Stimulated activated naive CD4-positive, alpha-beta T cell (primary cell): ENCODE measurements at regions not wholly inside any gene's neighbourhood (a gene's known extent, or its start where the extent isn't known, plus 50 kb on each side); places are given as distances from the start of the nearest gene placed in this dataset.
A peak's percentile ranks its signal among the peaks of the same experiment; 100 is the strongest.

Experiments used
- DNase-seq, 6 experiments: peaks; one replicate each; lab custom pipeline; 2025; lab: John Stamatoyannopoulos, UW

DNA sequence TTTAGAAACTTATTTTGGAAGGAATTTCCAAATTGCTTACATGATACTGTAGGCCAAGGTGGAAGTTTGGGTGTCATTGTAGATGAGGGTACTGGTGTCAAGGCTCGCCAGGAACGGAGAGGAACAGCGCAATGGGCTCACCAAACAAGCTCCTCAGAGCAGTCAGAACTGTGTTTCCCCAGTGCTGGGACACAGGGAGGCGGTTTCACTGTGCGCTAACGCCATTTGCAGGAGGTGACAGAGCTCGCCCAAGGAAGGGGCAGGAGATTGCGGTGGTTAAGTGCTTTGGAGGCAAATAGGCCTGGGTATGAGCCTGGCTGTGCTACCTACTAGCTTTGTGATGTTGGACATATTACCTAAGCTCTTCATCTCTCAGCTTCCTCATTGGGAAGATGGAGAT lies 57.3 kb downstream of the HHEX start:
- DNase-seq: no peak

DNA sequence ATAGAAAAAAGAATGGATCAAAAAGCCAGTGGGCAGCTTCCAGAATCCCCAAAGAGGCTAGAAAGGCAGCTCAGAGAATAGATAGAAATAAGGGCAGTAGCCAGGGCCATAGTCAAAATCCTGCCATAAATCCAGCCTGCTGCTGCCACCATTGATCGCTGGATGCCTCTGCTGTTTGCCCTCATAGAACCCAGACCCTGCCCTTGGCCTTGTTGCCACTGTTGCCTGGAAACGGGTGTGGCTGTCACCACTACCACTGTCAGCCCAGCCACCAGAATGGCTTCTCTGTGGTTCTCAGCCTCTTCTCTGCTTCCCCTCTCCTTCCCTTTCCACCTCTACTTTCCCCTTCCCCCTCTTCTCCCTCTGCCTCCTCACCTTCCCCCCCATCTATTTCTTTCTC lies 57.8 kb downstream of the HHEX start:
- DNase-seq: peak in 1 of 6 experiments; percentile 5

DNA sequence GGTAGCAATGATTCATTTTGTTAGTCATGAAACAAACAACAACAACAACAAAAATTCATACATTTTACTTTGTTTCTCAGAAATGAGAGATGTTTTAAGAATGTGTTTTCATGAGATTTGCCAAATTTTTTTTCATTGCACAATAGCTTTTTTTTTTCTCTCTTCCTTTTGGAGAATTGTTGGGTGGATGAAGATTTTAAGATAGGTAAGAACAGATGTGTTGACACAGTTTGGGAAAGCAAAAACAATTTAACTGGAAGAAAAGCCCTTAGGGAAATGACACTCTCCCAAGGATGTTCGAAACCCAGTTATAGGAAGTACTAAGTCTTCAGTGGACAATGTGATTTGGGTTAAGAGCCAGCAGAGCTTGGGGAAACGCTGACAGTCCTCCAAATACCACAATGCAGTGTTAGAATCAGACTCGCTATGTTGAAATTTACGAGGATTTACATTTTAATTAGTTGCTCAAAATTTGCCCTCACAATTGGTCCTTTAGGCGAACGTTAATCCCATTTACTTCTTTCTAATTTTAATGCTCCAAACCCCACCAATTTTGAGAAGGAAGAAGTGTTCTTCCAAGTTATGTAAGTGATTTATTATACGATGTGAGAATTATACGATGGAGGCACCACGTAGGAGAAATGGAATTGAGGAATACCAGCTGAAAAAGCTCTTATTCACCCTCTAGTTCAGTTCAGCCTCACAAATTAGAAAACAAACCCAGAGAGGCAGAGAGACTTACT lies 61.2 kb downstream of the HHEX start:
- no peak for DNase-seq

DNA sequence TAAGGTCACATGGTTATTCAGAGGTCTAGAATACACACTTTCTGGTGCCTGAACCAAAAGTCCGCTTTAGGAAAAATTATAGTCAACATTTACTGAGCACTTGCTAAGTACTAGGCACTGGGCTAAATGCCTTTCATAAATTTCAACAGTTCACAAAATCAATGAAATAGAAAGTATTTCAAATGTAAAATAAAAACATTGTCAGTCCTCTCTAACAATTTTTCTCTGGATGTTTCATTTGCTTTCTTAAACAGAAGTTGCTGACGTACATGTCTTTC lies 61.7 kb downstream of the HHEX start:
- DNase-seq: no peak

DNA sequence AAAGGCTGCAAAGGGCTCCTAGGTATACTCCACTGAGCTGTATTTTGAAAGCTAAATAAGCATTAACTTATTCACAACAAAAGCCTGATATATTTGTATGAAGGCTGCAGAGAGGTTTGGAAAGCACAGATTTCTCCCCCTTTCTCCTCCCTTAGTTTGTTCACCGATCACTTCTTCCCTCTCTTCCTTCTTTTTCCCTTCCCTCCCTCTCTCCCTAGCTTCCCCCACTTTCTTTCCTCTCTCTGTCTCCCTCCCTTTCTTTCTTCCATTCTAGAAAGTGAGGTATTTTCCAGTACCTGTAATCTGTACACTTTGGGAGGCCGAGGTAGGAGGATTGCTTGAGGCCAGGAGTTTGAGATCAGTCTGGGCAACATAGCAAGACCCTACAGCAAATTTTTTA lies 62.1 kb downstream of the HHEX start:
- no peak for DNase-seq

DNA sequence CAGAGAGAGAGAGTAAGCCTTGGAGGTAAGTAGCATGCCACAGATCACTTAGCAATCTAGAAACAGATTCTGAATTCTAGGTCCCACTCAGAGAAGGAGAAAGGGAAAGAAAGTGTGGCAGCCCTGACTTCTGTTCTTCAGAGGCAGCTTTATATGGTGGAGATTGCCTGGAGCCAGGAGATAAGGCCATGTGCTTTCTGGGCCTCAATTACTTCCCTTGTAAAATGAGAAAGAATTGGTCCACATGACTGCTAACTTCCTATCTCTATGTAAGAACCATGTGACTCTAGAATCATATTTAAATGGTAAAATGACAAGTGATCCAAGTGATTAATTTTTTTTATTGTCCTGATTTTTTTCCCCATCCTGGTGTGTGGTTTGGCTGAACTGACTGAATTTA lies 64.1 kb downstream of the HHEX start:
- DNase-seq: no peak

DNA sequence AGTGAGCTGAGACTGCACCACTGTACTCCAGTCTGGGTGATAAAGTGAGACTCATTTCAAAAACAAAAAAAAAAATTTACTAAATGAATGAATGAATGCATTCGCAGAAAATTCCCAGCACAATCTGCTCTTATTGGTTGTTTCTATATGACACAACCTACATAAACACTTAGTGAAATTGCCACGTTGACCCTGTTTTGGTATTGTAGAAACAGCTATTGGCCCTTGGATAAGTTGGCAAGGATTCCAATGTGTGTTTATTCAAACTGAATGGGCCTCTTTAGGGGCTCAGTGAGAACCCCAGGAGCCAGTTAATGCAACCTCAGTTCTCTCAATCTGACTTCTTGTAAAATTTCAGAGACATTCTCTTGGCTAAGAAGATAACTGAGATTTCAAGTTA lies 66.0 kb downstream of the HHEX start:
- no peak for DNase-seq

DNA sequence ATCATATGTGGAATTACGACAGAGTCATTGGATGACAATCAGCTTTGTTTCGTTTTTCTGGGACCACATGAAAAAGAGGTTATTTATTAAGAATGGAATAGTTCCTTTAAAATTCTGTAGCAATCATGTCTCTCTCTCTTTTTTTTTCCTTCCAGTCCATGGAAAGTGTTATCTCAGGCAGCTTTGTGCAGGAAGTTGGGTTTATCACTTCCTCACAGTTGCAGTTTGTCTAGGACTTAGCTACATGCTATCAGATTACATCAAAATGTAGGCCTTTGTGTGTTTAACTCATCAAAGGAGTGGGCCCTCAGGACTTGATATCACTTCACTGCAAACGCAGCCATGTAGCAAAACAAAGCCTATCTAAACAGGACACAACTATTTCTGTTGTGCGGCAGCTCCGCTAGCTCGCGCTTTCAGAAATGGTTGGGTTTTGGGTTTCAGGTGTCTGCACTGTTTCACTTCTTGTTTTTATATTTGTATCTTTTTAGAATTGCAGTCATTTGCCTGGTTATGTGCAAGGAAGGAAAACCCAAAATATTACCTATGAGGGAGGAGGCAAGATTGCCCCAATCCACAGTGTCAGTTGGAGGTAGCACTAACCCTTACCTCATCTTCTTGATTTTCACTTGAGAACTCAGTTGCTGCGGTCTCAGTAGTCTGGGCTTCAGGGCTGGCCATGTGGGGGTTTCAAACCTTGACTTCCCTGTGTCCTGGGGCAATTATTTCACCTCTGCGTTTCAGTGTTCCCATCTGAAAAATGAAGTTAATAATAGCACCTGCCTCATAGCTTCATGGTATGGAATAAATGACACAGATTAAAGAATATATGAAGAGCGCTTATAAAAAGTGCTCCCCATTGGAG lies 66.7 kb downstream of the HHEX start:
- DNase-seq: peak in 1 of 6 experiments; percentile 2

DNA sequence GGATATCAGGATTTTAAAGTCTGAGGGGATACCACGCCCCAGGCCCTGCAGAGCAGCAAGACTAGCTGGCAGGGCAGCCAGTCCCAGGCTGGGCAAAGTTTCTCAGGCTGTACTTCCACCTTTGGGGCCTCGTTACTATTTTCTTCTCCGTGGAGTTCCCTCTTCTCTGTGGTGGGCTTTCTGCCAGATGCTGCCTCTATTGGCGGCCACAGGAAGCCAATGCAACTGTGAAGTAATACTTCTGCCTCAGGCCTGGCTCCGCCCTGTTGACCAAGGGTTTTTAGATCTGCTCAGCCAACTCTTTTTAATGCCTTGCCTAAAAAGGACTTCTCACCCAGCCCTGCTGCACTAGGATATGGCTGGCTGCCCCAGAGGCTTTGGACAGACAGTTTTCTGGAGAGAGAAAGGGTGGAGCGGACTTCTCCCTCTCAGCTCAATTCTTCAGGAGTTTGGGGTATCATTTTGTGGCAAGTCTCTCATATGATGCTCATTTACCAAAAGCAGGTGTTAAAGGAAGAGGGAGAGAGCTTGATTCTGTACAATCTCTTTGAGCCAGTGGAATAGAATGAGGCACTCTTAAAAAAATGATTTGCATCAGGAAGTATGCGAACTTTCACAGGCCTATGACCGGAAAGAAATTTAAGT lies 67.4 kb downstream of the HHEX start:
- DNase-seq: no peak

DNA sequence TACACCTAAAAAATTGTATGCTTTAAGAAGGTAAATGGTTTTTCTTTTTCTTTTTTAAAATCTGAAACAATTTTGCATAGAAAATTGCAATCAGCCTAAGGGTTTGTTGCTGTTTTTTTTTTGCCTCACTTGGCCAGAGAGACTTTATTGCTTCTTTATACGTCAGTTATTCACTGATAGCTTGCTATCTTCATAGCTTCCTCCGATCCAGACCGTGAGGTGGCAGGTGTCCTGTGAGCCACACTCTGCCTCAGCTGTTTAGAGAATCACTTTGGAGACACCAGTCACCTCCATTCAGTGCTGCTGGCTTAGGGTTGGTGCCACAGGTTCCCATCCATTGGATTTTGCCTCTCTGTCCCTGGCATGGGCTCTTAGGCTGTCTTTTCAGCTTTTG lies 68.0 kb downstream of the HHEX start:
- DNase-seq: no peak

DNA sequence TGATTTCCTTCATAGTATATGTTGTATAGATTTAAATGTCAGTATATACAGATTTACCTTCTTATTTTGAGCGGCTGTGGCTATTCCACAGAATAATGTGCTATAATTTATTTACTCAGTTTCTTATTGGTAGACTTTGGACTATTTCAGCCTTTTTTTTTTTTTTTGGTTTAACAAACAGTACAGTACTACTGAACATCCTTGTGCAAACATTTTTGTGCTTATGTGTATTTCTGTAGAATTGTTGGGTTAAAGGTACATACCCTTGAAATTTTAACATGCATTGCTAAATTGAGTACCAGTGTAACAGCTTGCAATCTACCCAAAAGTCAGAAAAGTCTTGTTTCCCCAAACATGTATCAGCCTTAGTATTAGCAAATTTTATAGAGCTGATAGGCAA lies 68.8 kb downstream of the HHEX start:
- DNase-seq: no peak

DNA sequence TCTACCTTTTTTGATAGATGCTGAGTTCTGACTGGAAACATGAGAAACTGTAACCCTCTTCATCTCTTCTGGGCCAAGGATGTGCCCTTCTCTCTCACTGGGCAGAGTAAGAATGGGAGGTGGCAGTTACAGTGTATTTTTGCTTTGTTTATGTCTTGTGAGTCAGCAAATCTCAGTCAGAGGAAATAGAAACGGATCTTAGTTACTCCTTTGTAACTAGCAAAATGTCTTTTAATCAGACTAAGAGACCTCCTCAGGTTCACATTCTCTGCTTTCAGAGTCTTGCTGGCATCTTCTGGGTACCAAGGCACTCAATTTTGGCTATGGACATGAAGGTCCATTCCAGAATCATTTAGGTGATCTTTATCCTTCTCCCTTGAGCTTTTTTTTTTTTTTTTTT lies 70.9 kb downstream of the HHEX start:
- DNase-seq: no peak

DNA sequence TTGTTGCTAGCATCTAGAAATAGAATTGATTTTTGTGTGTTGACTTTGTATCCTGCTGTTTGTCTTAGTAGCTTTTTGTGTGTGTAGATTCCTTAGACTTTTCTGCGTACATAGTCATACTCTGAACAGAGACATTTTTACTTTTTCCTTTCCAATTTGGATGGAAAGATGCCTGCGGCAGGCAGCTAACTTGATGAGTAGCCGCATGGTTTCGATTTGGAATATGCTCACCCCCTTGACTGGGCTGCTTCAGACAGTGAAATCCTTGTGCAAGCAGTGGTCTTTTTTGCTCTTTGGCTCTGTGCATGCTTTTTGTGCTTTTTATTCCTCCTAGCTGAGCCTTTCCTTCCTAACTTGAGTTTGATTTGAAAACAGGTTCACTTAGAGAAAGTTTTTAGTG lies 71.8 kb downstream of the HHEX start:
- no peak for DNase-seq

DNA sequence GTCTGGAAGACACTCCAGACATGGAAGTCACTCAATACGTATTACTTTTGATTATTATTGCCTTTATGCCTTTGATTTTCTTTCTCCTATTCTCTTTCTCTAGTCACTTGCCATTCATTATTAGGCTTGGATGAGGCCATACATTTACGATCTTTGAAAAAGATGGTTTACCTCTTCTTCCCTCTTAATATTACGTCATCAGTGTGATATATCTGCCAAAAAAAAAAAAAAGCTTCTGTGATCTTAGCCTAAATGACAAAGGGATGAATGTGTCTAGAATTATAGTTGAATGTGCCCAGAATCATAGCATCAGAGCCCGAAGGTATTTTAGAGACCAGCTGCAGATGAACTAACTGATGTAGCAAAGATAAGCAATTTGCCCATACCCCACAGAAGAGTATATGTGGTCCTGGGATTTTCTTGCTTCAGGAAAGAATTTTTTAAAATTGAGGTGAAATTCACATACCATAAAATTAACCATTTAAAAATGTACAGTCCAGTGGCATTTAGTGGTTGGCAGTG lies 73.9 kb downstream of the HHEX start:
- no peak for DNase-seq

DNA sequence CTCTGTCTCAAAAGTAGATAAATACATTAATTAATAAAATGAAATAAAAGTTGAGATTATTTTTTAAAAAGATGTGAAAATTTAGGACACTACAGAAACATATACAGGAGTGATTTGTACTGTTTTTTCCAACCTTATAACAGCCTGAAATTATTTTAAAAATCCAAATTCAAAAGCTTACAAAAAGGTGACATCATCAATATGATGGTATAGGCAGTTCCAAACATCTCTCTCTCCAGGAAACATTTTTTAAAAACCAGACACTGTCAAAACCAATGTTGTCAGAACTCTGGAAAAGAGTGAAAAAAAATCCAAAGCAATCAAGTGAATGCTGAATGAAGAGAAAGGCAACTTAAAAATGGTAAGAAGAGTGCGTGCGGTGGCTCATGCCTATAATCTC lies 76.7 kb downstream of the HHEX start:
- DNase-seq: no peak

DNA sequence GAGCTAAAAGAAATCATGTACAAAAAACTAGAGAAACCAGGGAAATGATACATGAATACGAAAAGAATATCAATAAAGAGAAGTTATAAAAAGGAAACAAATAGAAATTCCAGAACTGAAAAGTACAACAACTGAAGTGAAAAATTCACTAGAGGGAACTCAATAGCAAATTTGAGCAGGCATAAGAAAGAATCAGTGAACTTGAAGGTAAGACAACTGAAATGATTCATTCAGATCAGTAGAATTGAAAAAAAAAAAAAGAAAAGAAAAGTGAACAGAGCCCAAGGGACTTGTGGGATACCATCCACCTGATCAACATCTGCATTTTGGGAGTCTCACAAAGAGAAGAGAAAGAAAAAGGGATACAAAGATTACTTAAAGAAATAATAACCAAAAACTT lies 78.3 kb downstream of the HHEX start:
- DNase-seq: no peak

DNA sequence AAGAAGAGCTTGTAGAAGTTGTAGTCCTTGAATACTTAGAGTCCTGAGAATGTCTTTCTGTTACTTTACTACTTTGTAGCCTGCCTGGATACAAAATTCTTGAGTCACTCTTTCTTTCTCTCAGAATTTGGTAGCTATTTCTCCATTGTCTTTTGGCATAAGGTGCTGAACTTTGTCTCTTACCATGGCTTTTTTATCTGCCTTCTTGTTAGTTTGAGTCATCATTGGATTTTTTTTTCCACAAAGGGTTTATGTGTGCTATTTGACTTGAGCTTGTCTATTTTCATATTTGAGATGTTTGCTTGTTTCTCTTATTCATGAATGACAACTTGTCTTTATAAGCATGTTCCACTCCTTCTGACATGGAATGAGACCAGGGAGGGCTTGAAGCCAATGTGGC lies 74.5 kb upstream of the EXOC6 start:
- no peak for DNase-seq

DNA sequence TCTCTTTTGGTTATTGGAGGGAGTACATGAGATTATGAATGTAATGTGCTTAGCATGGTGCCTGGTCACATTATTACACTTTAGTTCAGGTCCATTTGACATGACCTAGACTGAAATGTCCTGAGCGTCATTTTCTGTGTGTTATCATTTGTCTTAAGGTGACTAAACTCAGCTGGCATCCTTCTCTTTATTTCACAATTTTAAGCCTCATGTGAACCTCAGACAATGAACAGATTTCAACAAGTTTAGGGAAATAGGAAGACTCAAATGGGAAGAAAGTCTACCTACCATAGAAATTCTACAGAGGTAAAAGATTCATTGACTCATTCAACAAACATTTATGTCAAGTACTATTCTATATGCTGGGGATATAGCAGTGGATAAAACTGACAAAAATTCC lies 70.2 kb upstream of the EXOC6 start:
- DNase-seq: no peak

DNA sequence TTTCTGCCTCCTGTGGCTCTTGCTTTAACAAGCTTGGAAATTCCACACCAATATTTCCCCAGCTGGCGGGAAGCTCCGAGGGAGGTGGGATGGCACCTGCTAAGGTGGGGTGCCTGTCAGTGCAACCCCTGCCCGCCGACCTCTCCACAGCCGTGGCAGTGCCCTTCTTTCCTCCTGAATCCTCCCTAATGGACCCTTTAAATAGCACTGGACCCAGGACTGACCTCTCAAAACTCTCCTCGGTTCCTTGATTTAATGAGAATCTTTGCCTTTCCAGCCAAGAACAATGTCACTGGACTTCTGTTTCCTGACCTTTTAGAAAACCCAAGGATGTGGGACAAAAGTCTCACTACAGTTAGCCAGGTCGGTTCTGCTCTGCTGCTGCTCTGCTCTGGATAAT lies 63.2 kb upstream of the EXOC6 start:
- DNase-seq: no peak

DNA sequence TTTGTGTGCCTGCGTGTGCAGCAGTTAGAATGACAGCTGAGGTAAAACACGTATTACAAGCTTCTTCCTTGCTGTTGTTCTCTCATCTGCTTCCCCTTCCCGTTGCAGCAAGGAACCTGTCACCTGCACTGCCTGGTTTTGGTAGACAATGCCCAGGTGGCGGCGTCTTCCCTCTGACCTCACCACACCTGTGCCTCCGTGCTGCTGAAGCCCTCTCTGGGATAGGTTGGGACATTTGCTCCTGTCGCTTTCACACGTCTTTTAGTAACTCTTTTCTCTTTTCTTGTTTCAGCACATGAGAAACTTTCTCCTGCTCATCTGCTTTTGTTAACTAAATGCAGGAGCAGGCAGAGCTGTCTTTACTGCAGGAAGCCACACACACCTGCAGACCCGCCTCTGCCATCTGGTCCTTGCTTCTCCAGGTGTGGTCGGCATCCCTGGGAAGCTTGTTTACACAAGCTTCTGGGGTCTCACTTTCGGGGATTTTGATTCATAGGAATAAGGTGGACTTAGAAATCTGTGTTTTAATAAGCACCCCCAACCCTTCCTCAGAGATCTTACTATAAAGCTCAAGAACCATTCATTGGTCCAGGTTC lies 60.7 kb upstream of the EXOC6 start:
- DNase-seq: no peak

DNA sequence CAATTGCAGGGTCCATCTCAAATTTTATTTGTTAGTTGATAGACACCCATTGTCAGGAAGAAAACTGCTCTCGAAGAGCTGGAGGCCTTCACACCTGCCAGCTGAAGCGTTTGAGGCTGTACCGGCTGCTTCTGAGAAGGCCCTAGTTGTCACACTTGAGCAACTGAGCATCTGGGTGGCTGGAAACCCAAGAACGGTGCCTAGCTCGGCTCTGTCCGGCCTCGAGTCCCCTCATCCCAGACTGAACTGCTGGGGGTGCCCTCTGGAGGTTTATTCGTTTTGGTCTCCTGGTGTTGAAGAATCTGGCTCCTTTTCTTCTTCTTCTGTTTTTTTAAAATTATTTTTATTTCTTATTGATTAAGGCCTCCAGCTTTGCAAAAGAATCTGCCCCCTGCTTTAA lies 59.3 kb upstream of the EXOC6 start:
- no peak for DNase-seq

DNA sequence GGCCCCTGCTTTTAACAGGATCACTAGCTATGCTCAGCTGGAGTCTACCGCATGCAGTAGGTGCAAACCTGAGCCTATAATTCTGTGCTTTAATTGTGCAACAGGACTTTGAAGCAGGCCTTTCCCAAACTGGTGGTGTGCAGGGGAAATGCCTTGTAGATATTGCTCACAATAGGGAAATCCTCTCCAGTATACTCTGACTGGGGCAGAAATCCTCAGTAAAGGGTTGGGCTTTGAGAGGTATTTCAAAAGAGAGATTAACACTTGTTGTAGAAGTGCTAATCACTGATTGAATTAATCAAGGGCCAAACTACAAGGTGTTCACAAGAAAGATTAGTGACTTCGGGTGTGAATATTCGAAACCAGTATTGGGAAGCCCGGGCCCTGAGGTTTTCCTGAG lies 58.5 kb upstream of the EXOC6 start:
- no peak for DNase-seq

DNA sequence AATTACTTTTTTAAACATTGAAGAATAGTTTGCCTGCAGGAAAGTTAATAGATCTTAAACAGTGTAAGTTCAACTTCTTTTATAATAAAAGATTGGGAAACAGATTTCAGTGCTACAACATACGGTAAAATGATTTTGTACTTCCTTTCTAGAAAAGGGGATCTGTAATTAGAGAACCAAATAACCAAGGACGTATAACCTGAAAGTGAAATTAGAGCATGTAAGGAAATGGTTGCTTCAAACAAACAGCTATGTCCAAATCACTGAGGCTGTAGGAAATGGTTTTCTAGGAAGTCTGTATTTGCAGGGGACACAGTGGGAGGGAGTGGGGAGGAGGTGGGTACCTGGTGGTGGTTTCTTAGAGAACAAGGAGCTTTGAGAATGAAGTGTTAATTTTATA lies 57.9 kb upstream of the EXOC6 start:
- DNase-seq: no peak
